Upper lobe of left lung (tissue), 4 donors: ENCODE measurements at regions not wholly inside any gene's neighbourhood (a gene's known extent, or its start where the extent isn't known, plus 50 kb on each side); places are given as distances from the start of the nearest gene placed in this dataset.

Experiments used
- CTCF ChIP-seq, 6 experiments: fragments of 450-650 bp in 4 of 6; fragments of 200-600 bp in 2 of 6; sonication (generic) in 2 of 6; IDR thresholded peaks; one replicate each; pipeline ENCODE4 v1.5.1; 2016 to 2019; ENCODE audit warnings: antibody characterized with exemption in 6 of 6
- EP300 ChIP-seq, 4 donors: sonication (generic); formaldehyde crosslinking; IDR thresholded peaks; one replicate each; pipeline ENCODE4 v1.5.1; 2017; ENCODE audit warnings: antibody characterized with exemption in 4 of 4, control low read depth in 2 of 4
- POLR2A ChIP-seq, 4 donors: fragments of 450-650 bp; IDR thresholded peaks; one replicate each; pipeline ENCODE4 v1.5.1; 2016 to 2017; ENCODE audit warnings: antibody characterized with exemption in 4 of 4, mild to moderate bottlenecking in 2 of 4
- POLR2AphosphoS5 ChIP-seq, 2 donors: sonication (generic); formaldehyde crosslinking; IDR thresholded peaks; one replicate each; pipeline ENCODE4 v1.5.1; 2017; ENCODE audit warnings: antibody characterized with exemption in 2 of 2

- TF ChIP-seq CTCF (IDR thresholded peaks at IDR 0.05): no peak
- peak in 1 of 4 donors; percentile 28 for TF ChIP-seq POLR2A (IDR thresholded peaks at IDR 0.05)
- TF ChIP-seq POLR2AphosphoS5 (IDR thresholded peaks at IDR 0.05): no peak
- TF ChIP-seq EP300 (IDR thresholded peaks at IDR 0.05): no peak
Observed at GRCh38 chr2:100197631-100198153, 55.3 kb upstream of the AFF3 start.
